ENCODE measurements at regions not wholly inside any gene's neighbourhood (a gene's known extent, or its start where the extent isn't known, plus 50 kb on each side); places are given as distances from the start of the nearest gene placed in this dataset.

- ChIA-PET POLR2A (no interaction called here), CTCF (no interaction called here)
- no peak for DNase-seq (ENCODE audit: extremely low spot score)
- no peak for TF ChIP-seq TARDBP (IDR thresholded peaks at IDR 0.05)
- no peak for TF ChIP-seq CTBP1 (IDR thresholded peaks at IDR 0.05; ENCODE audit: borderline replicate concordance)
- no peak for TF ChIP-seq FOXK2 (IDR thresholded peaks at IDR 0.05)
Measured at GRCh38 chr11:109480251-109480650, 58.3 kb downstream of the C11orf87 start.

- ChIA-PET CTCF (no interaction called here), POLR2A (no interaction called here)
- TF ChIP-seq HDGF (IDR thresholded peaks at IDR 0.05; ENCODE audit: borderline replicate concordance) = no peak
- no peak for TF ChIP-seq FOXA1 (IDR thresholded peaks at IDR 0.05)
- no peak for TF ChIP-seq SUZ12 (IDR thresholded peaks at IDR 0.05)
- no peak for TF ChIP-seq FOXM1 (IDR thresholded peaks at IDR 0.05; ENCODE audit: borderline replicate concordance)
- no peak for TF ChIP-seq ELF4 (IDR thresholded peaks at IDR 0.05)
- TF ChIP-seq L3MBTL2 (conservative IDR thresholded peaks at IDR 0.05) = no peak
- no peak for TF ChIP-seq PKNOX1 (IDR thresholded peaks at IDR 0.05)
- TF ChIP-seq CTBP1 (IDR thresholded peaks at IDR 0.05; ENCODE audit: borderline replicate concordance) = no peak
- no peak for TF ChIP-seq BHLHE40 (IDR thresholded peaks at IDR 0.05; ENCODE audit: borderline replicate concordance)
- TF ChIP-seq TARDBP (IDR thresholded peaks at IDR 0.05) = no peak
- TF ChIP-seq LEF1 (IDR thresholded peaks at IDR 0.05; ENCODE audit: borderline replicate concordance) = no peak
- no peak for DNase-seq (ENCODE audit: extremely low spot score)
Measured at GRCh38 chr11:109486129-109486528, 64.1 kb downstream of the C11orf87 start.

GRCh38 chr11:109490953-109491635 is 69.1 kb downstream of the C11orf87 start:
- TF ChIP-seq TARDBP (IDR thresholded peaks at IDR 0.05) (no peak), ELF4 (IDR thresholded peaks at IDR 0.05) (no peak), CTBP1 (IDR thresholded peaks at IDR 0.05; ENCODE audit: borderline replicate concordance) (no peak), SP1 (IDR thresholded peaks at IDR 0.05) (no peak), SUZ12 (IDR thresholded peaks at IDR 0.05) (no peak), HDGF (IDR thresholded peaks at IDR 0.05; ENCODE audit: borderline replicate concordance) (no peak), BHLHE40 (IDR thresholded peaks at IDR 0.05; ENCODE audit: borderline replicate concordance) (no peak), PKNOX1 (IDR thresholded peaks at IDR 0.05) (no peak), FOXM1 (IDR thresholded peaks at IDR 0.05; ENCODE audit: borderline replicate concordance) (no peak)
- no peak for DNase-seq (ENCODE audit: extremely low spot score)
- POLR2A ChIA-PET = no interaction called here
- CTCF ChIA-PET = no interaction called here

- no peak for DNase-seq (ENCODE audit: extremely low spot score)
- CTCF ChIA-PET = no interaction called here
- no peak for TF ChIP-seq SP1 (IDR thresholded peaks at IDR 0.05)
- TF ChIP-seq L3MBTL2 (conservative IDR thresholded peaks at IDR 0.05) = no peak
- TF ChIP-seq LEF1 (IDR thresholded peaks at IDR 0.05; ENCODE audit: borderline replicate concordance) = no peak
- TF ChIP-seq FOXA1 (IDR thresholded peaks at IDR 0.05) = no peak
- TF ChIP-seq CTBP1 (IDR thresholded peaks at IDR 0.05; ENCODE audit: borderline replicate concordance) = no peak
- no peak for TF ChIP-seq NFRKB (IDR thresholded peaks at IDR 0.05)
- no peak for TF ChIP-seq SUZ12 (IDR thresholded peaks at IDR 0.05)
- TF ChIP-seq PKNOX1 (IDR thresholded peaks at IDR 0.05) = no peak
- POLR2A ChIA-PET = no interaction called here
Measured at GRCh38 chr11:109506115-109506514, 84.1 kb downstream of the C11orf87 start.

GRCh38 chr11:109507331-109507730 is 85.3 kb downstream of the C11orf87 start:
- ChIA-PET POLR2A (no interaction called here), CTCF (no interaction called here)
- TF ChIP-seq L3MBTL2 (conservative IDR thresholded peaks at IDR 0.05) (no peak), ELF4 (IDR thresholded peaks at IDR 0.05) (no peak), NFRKB (IDR thresholded peaks at IDR 0.05) (no peak), FOXA1 (IDR thresholded peaks at IDR 0.05) (no peak), SUZ12 (IDR thresholded peaks at IDR 0.05) (no peak), CTBP1 (IDR thresholded peaks at IDR 0.05; ENCODE audit: borderline replicate concordance) (no peak), ZNF384 (IDR thresholded peaks at IDR 0.05) (no peak), FOXM1 (IDR thresholded peaks at IDR 0.05; ENCODE audit: borderline replicate concordance) (no peak), FOXK2 (IDR thresholded peaks at IDR 0.05) (no peak), ARNT (IDR thresholded peaks at IDR 0.05) (no peak), BHLHE40 (IDR thresholded peaks at IDR 0.05; ENCODE audit: borderline replicate concordance) (no peak), HDGF (IDR thresholded peaks at IDR 0.05; ENCODE audit: borderline replicate concordance) (no peak), TARDBP (IDR thresholded peaks at IDR 0.05) (no peak), PKNOX1 (IDR thresholded peaks at IDR 0.05) (no peak), LEF1 (IDR thresholded peaks at IDR 0.05; ENCODE audit: borderline replicate concordance) (no peak), SP1 (IDR thresholded peaks at IDR 0.05) (no peak)
- no peak for DNase-seq (ENCODE audit: extremely low spot score)

GRCh38 chr11:109507836-109508561 is 86.0 kb downstream of the C11orf87 start:
- no peak for DNase-seq (ENCODE audit: extremely low spot score)
- ChIA-PET CTCF (no interaction called here), POLR2A (no interaction called here)
- TF ChIP-seq ARNT (IDR thresholded peaks at IDR 0.05) (no peak), FOXM1 (IDR thresholded peaks at IDR 0.05; ENCODE audit: borderline replicate concordance) (no peak), L3MBTL2 (conservative IDR thresholded peaks at IDR 0.05) (no peak), BHLHE40 (IDR thresholded peaks at IDR 0.05; ENCODE audit: borderline replicate concordance) (no peak), ZNF384 (IDR thresholded peaks at IDR 0.05) (no peak)
